Heart left ventricle (tissue), 13 donors: ENCODE measurements at regions not wholly inside any gene's neighbourhood (a gene's known extent, or its start where the extent isn't known, plus 50 kb on each side); places are given as distances from the start of the nearest gene placed in this dataset.

Experiments used
- POLR2A ChIP-seq, 2 donors: fragments of 450-650 bp; IDR thresholded peaks; one replicate each; pipeline ENCODE4 v1.6.1; 2017; ENCODE audit warnings: antibody characterized with exemption in 2 of 2, mild to moderate bottlenecking in 2 of 2, moderate library complexity in 2 of 2
- TF ChIP-seq, protein P1 (sequence below), 12 donors: fragments of 200-600 bp; sonication (generic) in 4 of 12; IDR thresholded peaks; one replicate each; pipeline versions ENCODE4 v1.5.0 to v1.8.0; 2018 to 2022; ENCODE audit warnings: antibody characterized with exemption in 12 of 12, mild to moderate bottlenecking in 5 of 12
- donor health status: ischemic (EF 13 %, LVEDD 7.1; RV severe dilation, severe dysfunction).
- donor health status: DM: no; HTN: yes; CAD: no.
- donor health status: DM: no; HTN: no; CAD: no.
- donor health status: ischemic (EF 25% LVEDD 6.9; RV normal size, moderate dysfunction).
- donor health status: ischemic (EF 25% LVEDD 5.7; RV mildly dilated, moderate dysfunction).
- donor health status: ischemic (EF 35%, LVEDD 5.7; RV mildly dilated, moderate dysfunction).
- donor health status: nonischemic (EF 11% LVEDD 7.7; RV severe dilation, severe dysfunction).
- donor health status: DM: yes; HTN: yes; CAD: no.
- donor health status: PGD.
- donor health status: ischemic (EF 29% LVEDD 5.4; RV normal size, mild dysfunction).
- donor health status: nonischemic (EF 23%, LVEDD 6.1; RV moderate dilation, normal function).

- no peak for TF ChIP-seq POLR2A (IDR thresholded peaks at IDR 0.05)
- TF ChIP-seq, protein P1, sequence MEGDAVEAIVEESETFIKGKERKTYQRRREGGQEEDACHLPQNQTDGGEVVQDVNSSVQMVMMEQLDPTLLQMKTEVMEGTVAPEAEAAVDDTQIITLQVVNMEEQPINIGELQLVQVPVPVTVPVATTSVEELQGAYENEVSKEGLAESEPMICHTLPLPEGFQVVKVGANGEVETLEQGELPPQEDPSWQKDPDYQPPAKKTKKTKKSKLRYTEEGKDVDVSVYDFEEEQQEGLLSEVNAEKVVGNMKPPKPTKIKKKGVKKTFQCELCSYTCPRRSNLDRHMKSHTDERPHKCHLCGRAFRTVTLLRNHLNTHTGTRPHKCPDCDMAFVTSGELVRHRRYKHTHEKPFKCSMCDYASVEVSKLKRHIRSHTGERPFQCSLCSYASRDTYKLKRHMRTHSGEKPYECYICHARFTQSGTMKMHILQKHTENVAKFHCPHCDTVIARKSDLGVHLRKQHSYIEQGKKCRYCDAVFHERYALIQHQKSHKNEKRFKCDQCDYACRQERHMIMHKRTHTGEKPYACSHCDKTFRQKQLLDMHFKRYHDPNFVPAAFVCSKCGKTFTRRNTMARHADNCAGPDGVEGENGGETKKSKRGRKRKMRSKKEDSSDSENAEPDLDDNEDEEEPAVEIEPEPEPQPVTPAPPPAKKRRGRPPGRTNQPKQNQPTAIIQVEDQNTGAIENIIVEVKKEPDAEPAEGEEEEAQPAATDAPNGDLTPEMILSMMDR (IDR thresholded peaks at IDR 0.05): no peak
Observed at GRCh38 chr13:82467626-82468025, 1414.6 kb downstream of the SLITRK1 start.
